Heart left ventricle (tissue), 16 donors: ENCODE measurements at regions not wholly inside any gene's neighbourhood (a gene's known extent, or its start where the extent isn't known, plus 50 kb on each side); places are given as distances from the start of the nearest gene placed in this dataset.

Source experiments
- ATAC-seq, 4 donors: fragments of 200-7000 bp; cut with Tn5 transposase; one replicate each; pipeline ENCODE4 v1.9.1; 2020 to 2022; ENCODE audit warnings: moderate library complexity in 4 of 4, mild to moderate bottlenecking in 3 of 4, moderate number of reproducible peaks in 1 of 4
- DNase-seq, 5 donors: peaks; one replicate each; pipeline ENCODE4 v3.0.0-alpha.2; 2020
- H3K27ac ChIP-seq, 12 donors: fragments of 200-600 bp; sonication (generic) in 4 of 12; one replicate each; pipeline versions ENCODE4 v1.5.0 to v1.8.0; 2016 to 2022; ENCODE audit warnings: mild to moderate bottlenecking in 2 of 12
- H3K27me3 ChIP-seq, 9 donors: fragments of 200-600 bp; sonication (generic) in 2 of 9; one replicate each; pipeline versions ENCODE4 v1.5.1 to v1.8.0; 2016 to 2022; ENCODE audit warnings: mild to moderate bottlenecking in 3 of 9
- H3K36me3 ChIP-seq, 9 donors: fragments of 200-600 bp; sonication (generic) in 2 of 9; one replicate each; pipeline versions ENCODE4 v1.5.0 to v1.8.0; 2018 to 2022; ENCODE audit warnings: mild to moderate bottlenecking in 2 of 9
- H3K4me1 ChIP-seq, 12 donors: fragments of 200-600 bp; sonication (generic) in 4 of 12; one replicate each; pipeline versions ENCODE4 v1.5.0 to v1.8.0; 2016 to 2022; ENCODE audit warnings: mild to moderate bottlenecking in 3 of 12
- H3K4me3 ChIP-seq, 12 donors: fragments of 200-600 bp; sonication (generic) in 4 of 12; one replicate each; pipeline versions ENCODE4 v1.5.0 to v1.8.0; 2017 to 2022; ENCODE audit warnings: mild to moderate bottlenecking in 9 of 12, moderate library complexity in 4 of 12
- H3K9me3 ChIP-seq, 12 donors: fragments of 200-600 bp; sonication (generic) in 4 of 12; one replicate each; pipeline versions ENCODE4 v1.5.0 to v1.8.0; 2016 to 2022; ENCODE audit warnings: mild to moderate bottlenecking in 1 of 12
- POLR2A ChIP-seq, 2 donors: fragments of 450-650 bp; IDR thresholded peaks; one replicate each; pipeline ENCODE4 v1.6.1; 2017; ENCODE audit warnings: antibody characterized with exemption in 2 of 2, mild to moderate bottlenecking in 2 of 2, moderate library complexity in 2 of 2
- WGBS, 4 donors: extraction: QIAGEN DNeasy Blood & Tissue Kit in 2 of 4; methylation state at CpG; one replicate each; pipeline versions ENCODE4 v1.1.5 to v1.1.7; 2013 to 2018; 5-methylcytosine and 5-hydroxymethylcytosine counted together
- intact Hi-C, 10 donors: fragments of 100-400 bp; cut with DNase I; formaldehyde crosslinking; loops; one replicate each; pipeline versions ENCODE4 v1.11.1 to v1.14.2; 2022
- TF ChIP-seq, protein P1 (sequence below), 12 donors: fragments of 200-600 bp; sonication (generic) in 4 of 12; IDR thresholded peaks; one replicate each; pipeline versions ENCODE4 v1.5.0 to v1.8.0; 2018 to 2022; ENCODE audit warnings: antibody characterized with exemption in 12 of 12, mild to moderate bottlenecking in 5 of 12
- donor health status: ischemic (EF 13 %, LVEDD 7.1; RV severe dilation, severe dysfunction).
- donor health status: healthy with polysubstance abuse.
- donor health status: DM: no; HTN: yes; CAD: no.
- donor health status: DM: no; HTN: no; CAD: no.
- donor health status: ischemic (EF 25% LVEDD 6.9; RV normal size, moderate dysfunction).
- donor health status: ischemic (EF 25% LVEDD 5.7; RV mildly dilated, moderate dysfunction).
- donor health status: healthy.
- donor health status: DM: yes; HTN: yes; CAD: no.
- donor health status: ischemic (EF 35%, LVEDD 5.7; RV mildly dilated, moderate dysfunction).
- donor health status: nonischemic (EF 11% LVEDD 7.7; RV severe dilation, severe dysfunction).
- donor health status: DM: yes; HTN: yes; CAD: no.
- donor health status: PGD.
- donor health status: ischemic (EF 29% LVEDD 5.4; RV normal size, mild dysfunction).
- donor health status: nonischemic (EF 23%, LVEDD 6.1; RV moderate dilation, normal function).

DNA sequence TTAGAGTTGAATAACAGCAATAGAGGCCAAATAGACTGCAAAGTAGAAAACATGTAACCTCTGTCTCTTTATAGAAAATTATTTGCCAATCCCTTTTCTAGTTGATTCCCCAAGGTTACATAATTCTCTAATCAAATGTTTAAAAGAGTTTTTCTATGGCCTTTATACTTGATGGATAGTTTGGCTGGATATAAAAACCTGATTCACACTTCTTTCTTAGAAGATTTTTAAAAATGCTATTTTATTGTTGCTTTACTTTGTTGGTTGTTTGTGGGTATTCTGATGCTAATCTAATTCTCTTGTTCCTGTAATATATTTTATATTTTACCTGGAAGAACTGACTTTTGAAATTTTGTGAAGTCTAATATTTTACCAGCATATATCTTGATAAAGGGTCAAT is 331.1 kb upstream of the MTPN start:
- Histone ChIP-seq H3K27ac (no peak overlapping the region), H3K4me1 (no peaks in the 10 kb centered on the region), H3K27me3 (no peaks in the 10 kb centered on the region), H3K36me3 (no peaks in the 10 kb centered on the region), H3K4me3 (no peak overlapping the region), H3K9me3 (peaks cover 0 to 40% (median 16%) of the 10 kb centered on the region in 12 donors)
- TF ChIP-seq, protein P1, sequence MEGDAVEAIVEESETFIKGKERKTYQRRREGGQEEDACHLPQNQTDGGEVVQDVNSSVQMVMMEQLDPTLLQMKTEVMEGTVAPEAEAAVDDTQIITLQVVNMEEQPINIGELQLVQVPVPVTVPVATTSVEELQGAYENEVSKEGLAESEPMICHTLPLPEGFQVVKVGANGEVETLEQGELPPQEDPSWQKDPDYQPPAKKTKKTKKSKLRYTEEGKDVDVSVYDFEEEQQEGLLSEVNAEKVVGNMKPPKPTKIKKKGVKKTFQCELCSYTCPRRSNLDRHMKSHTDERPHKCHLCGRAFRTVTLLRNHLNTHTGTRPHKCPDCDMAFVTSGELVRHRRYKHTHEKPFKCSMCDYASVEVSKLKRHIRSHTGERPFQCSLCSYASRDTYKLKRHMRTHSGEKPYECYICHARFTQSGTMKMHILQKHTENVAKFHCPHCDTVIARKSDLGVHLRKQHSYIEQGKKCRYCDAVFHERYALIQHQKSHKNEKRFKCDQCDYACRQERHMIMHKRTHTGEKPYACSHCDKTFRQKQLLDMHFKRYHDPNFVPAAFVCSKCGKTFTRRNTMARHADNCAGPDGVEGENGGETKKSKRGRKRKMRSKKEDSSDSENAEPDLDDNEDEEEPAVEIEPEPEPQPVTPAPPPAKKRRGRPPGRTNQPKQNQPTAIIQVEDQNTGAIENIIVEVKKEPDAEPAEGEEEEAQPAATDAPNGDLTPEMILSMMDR (IDR thresholded peaks at IDR 0.05) = no peak
- no peak for TF ChIP-seq POLR2A (IDR thresholded peaks at IDR 0.05)
- DNase-seq (no peak), ATAC-seq (no peak)
- intact Hi-C loops = no loop called here

DNA sequence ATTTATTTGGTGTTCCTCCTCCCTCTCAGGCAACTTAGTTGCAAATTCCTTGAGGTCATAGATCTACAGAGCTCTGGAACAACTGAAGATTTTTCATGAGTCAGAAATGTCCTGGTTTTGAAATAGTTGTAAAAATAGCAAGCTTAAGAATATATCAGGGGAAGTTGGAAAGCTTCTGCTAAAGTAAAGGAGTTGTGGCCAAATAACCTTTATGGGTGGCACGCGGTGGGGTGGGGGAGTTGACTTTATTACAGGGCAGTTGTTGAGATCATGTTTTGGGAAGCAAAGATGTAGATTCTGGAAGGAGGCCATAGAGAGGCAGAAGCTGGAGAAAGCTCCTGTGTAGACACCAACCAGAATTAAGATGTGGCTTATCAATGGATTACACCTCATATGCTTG is 326.0 kb upstream of the MTPN start:
- Histone ChIP-seq H3K9me3 (peaks cover 0 to 21% (median 5%) of the 10 kb centered on the region in 12 donors), H3K36me3 (no peaks in the 10 kb centered on the region), H3K27ac (no peak overlapping the region), H3K4me1 (no peaks in the 10 kb centered on the region), H3K4me3 (no peak overlapping the region), H3K27me3 (no peaks in the 10 kb centered on the region)
- DNase-seq = no peak
- WGBS, 4 donors = 88 to 96% (median 95%) methylated on average over 2 of the region's 2 CpGs
- no peak for ATAC-seq
- intact Hi-C loops = no loop called here
- TF ChIP-seq, protein P1 (IDR thresholded peaks at IDR 0.05) = no peak
- TF ChIP-seq POLR2A (IDR thresholded peaks at IDR 0.05) = no peak

DNA sequence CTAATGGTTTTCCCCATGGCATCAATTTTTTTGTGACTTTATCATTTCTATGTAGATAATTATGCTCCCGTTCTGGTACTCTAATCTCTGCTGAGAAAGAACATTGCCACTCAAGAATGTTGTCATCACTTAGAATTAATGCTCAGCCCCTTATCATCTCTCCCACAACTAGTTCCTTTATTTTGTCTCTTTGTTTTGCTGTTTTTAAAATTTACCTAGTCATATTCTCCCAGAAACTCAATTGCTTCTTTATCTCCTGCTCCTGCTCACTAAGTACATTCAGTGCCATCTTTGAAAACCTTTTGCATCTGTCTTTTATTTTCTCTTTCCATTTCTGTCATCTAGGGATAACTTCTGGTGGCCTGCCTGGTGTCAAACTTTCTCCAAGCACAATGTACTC is 324.9 kb upstream of the MTPN start:
- H3K4me3 ChIP-seq = no peak overlapping the region
- TF ChIP-seq POLR2A (IDR thresholded peaks at IDR 0.05) = no peak
- TF ChIP-seq, protein P1 (IDR thresholded peaks at IDR 0.05) = no peak
- no peaks in the 10 kb centered on the region for H3K27me3 ChIP-seq
- intact Hi-C loops = no loop called here
- DNase-seq (no peak), ATAC-seq (no peak)
- H3K4me1 ChIP-seq = no peaks in the 10 kb centered on the region
- no peaks in the 10 kb centered on the region for H3K36me3 ChIP-seq
- peaks cover 0 to 15% (median 0%) of the 10 kb centered on the region in 12 donors for H3K9me3 ChIP-seq
- WGBS, 4 donors = 11 to 31% (median 17%) methylated on average over 1 of the region's 1 CpG
- H3K27ac ChIP-seq = no peak overlapping the region

DNA sequence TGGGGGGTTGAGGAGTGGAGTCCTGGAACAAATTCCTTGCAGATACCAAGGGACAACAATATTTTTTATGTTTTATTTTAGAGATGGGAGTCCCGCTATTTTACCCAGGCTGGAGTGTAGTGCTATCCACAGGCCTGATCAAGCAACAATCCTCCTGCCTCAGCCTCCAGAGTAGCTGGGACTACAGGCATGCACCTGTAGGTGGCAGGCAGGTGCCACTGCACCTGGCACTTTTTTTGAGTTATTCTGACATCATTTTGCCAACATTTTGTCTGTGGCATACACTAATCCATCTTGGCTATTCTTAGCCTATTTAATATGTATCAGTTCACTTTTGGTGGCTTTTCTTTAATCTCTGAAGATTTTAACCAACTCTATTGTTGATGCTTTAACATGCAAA is 317.8 kb upstream of the MTPN start:
- DNase-seq (no peak), ATAC-seq (no peak)
- 91 to 100% (median 97%) methylated on average over 1 of the region's 1 CpG for WGBS, 4 donors
- Histone ChIP-seq H3K4me1 (no peaks in the 10 kb centered on the region), H3K36me3 (no peaks in the 10 kb centered on the region), H3K9me3 (peaks cover 0 to 4% (median 0%) of the 10 kb centered on the region in 12 donors), H3K4me3 (no peak overlapping the region), H3K27ac (no peak overlapping the region), H3K27me3 (no peaks in the 10 kb centered on the region)
- intact Hi-C loops = no loop called here
- no peak for TF ChIP-seq POLR2A (IDR thresholded peaks at IDR 0.05)

DNA sequence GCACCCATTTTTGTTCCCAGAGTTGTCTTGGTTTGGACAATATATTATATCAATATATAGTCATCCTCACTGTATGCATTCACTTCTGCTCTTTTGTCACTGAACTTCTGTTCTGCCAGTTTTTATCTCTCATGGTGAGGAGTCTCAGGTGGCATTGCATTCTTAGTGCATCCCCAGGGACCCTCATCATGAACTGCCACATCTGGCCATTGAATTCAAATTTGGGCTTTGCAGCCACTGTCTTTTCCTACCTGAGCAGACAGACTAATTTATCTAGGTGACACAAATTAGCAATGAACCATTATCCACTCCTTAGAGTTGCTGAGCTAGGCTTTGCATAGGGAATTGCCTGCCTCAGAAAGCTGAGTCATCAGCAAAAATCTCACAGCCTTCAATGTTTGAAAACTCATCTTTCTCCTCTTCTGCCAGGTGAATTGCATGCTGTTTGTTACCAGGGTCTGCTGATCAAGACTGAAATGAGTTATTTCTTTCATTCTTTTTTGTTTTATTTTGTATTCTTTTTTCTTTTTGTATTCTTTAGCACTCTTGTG is 316.8 kb upstream of the MTPN start:
- H3K27ac ChIP-seq = peak overlapping the region in 1 of 12 donors; percentile 66
- no peaks in the 10 kb centered on the region for H3K4me1 ChIP-seq
- H3K9me3 ChIP-seq = peaks cover 0 to 4% (median 0%) of the 10 kb centered on the region in 12 donors
- no peaks in the 10 kb centered on the region for H3K36me3 ChIP-seq
- intact Hi-C loops = no loop called here
- DNase-seq (no peak), ATAC-seq (no peak)
- H3K27me3 ChIP-seq = no peaks in the 10 kb centered on the region
- no peak overlapping the region for H3K4me3 ChIP-seq
- TF ChIP-seq, protein P1 (IDR thresholded peaks at IDR 0.05) = no peak
- TF ChIP-seq POLR2A (IDR thresholded peaks at IDR 0.05) = no peak
